ENCODE measurements at regions not wholly inside any gene's neighbourhood (a gene's known extent, or its start where the extent isn't known, plus 50 kb on each side); places are given as distances from the start of the nearest gene placed in this dataset.
"Not testable (repeated sequence)": the region's sequence is repeated elsewhere in the genome, so short reads cannot be mapped to it uniquely, and the experiment has no call there.

DNA sequence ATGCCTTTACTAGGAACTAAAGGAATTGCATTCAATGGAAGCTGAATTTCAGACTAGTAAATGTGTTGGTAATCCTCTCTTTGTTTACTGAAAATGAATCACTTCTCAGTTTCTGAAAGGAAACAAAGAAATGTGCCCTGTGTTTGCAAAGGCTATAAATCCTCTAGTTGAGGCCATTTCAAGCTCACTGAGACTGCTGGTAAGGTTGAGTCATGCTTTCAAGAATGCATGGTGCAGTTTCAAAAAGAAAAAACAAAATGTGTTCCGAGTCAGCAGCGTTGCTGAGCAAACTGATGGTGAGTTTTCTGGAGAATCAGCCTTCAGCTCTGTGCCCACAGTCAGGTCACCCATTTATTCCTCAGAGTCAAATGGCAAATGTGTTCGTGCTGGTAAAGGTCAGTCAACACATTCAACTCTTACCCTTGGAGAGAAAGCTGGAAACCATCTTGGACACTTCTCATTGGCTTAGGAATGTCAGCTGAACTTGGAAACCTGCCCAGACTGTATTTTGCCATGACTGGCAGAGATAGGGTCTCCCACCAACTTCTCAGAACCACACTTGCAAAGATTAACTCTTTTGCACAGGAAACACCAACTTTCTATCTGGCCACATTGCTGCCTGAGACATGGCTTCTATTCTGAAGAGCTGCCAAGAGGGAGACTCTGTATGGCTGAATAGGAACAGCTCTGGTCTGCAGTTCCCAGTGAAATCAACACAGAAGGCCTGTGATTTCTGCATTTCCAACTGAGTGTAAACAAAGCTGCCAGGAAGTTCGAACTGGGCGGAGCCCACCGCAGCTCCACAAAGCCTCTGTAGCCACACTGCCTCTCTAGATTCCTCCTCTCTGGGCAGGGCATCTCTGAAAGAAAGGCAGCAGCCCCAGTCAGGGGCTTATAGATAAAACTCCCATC lies 484.4 kb downstream of the ATP23 start:
- DNase-seq (no peak), ATAC-seq (ENCODE audit: low read depth in 2 of 2) (no peak)
- no peaks in the 10 kb centered on the region for H3K36me3 Mint-ChIP-seq
- no peaks in the 10 kb centered on the region for H3K4me1 Mint-ChIP-seq
- H3K27me3 Mint-ChIP-seq, result peaks cover 0 to 16% (median 13%) of the 10 kb centered on the region in 3 donors
- H3K4me3 Mint-ChIP-seq, result no peak overlapping the region
- H3K9me3 Mint-ChIP-seq, result peaks cover 0 to 3% (median 0%) of the 10 kb centered on the region in 7 donors
- H3K27ac Mint-ChIP-seq, result no peak overlapping the region

DNA sequence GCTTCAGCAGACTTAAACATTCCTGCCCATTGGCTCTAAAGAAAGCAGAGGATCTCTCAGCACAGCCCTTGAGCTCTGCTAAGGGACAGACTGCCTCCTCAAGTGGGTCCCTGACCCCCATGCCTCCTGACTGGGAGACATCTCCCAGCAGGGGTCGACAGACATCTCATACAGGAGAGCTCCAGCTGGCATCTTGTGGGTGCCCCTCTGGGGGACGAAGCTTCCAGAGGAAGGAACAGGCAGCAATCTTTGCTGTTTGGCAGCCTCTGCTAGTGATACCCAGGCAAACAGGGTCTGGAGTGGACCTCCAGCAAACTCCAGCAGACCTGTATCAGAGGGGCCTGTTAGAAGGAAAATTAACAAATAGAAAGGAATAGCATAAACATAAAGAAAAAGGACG lies 485.1 kb downstream of the ATP23 start:
- not testable (repeated sequence) for H3K4me1 Mint-ChIP-seq

DNA sequence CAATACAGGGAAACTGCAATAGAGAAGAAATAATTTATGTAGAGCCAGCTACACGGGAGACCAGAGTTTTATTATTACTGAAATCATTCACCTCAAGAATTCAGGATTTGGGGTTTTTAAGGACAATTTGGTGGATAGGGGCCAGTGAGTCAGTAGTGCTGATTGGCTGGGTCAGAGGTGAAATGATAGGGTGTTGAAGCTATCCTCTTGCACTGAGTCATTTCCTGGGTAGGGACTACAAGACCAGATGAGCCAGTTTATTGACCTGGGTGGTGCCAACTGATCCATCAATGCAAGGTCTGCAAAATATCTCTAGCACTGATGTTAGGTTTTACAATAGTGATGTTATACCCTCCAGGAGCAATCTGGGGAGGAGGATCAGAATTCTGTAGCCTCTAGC lies 486.3 kb downstream of the LRIG3 start:
- no peaks in the 10 kb centered on the region for H3K36me3 Mint-ChIP-seq
- peak overlapping the region in 1 of 8 donors; percentile 25 for H3K4me3 Mint-ChIP-seq
- ATAC-seq (ENCODE audit: low read depth in 2 of 2) (no peak), DNase-seq (no peak)
- peaks cover 0 to 4% (median 0%) of the 10 kb centered on the region in 7 donors for H3K9me3 Mint-ChIP-seq
- no peak overlapping the region for H3K27ac Mint-ChIP-seq
- no peaks in the 10 kb centered on the region for H3K4me1 Mint-ChIP-seq
- H3K27me3 Mint-ChIP-seq, result peaks cover 0 to 7% (median 0%) of the 10 kb centered on the region in 3 donors

More for the DNA sequence above, 485.1 kb downstream of the ATP23 start:
- peaks cover 0 to 16% (median 13%) of the 10 kb centered on the region in 3 donors for H3K27me3 Mint-ChIP-seq
- not testable (repeated sequence) for H3K9me3 Mint-ChIP-seq; H3K4me3 Mint-ChIP-seq; ATAC-seq (ENCODE audit: low read depth in 2 of 2); DNase-seq; H3K27ac Mint-ChIP-seq; H3K36me3 Mint-ChIP-seq

DNA sequence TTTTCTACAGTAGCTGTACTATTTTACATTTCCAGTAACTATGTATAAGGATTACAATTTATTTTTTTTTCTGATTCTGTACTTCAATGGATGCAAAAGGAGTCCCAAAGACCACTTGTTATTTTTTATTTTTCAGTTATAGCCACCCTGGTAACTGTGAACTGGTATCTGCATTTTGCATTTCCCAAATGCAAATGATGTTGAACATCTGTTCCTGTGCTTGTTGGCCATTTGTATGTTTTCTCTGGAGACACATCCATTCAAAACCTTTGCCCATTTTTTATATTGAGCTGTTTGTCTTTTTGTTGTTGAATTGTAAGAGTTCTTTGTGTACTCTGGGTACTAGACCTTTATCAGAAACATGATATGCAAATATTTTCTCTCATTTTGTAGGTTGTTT lies 485.6 kb downstream of the LRIG3 start:
- Mint-ChIP-seq H3K4me3 (no peak overlapping the region), H3K27me3 (peaks cover 0 to 7% (median 0%) of the 10 kb centered on the region in 3 donors), H3K27ac (no peak overlapping the region), H3K4me1 (no peaks in the 10 kb centered on the region), H3K36me3 (no peaks in the 10 kb centered on the region), H3K9me3 (peaks cover 0 to 4% (median 0%) of the 10 kb centered on the region in 7 donors)
- no peak for DNase-seq
- ATAC-seq (ENCODE audit: low read depth in 2 of 2), result no peak

DNA sequence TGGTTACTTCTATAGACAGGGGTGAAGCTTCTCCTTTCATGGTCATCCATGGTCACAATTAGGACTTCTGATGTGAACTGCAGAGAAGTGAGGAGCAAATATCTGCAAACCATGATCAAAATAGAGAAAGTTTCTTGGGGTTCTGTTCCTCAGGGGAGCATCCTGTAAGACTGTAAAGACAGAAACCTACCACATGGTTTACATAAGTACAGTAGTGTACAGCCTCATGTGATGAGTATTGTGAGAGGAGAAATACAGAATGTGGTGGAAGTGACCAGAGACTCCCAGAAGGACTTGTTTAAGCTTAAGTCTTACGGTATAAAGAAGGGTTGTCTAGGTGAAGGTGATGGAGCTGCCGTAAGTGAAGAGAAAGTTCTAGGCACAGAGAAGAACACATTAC lies 484.7 kb downstream of the LRIG3 start:
- ATAC-seq (ENCODE audit: low read depth in 2 of 2), result no peak
- H3K27ac Mint-ChIP-seq, result no peak overlapping the region
- H3K4me1 Mint-ChIP-seq, result no peaks in the 10 kb centered on the region
- H3K9me3 Mint-ChIP-seq, result peaks cover 0 to 4% (median 0%) of the 10 kb centered on the region in 7 donors
- no peak for DNase-seq
- peaks cover 0 to 7% (median 0%) of the 10 kb centered on the region in 3 donors for H3K27me3 Mint-ChIP-seq
- H3K4me3 Mint-ChIP-seq, result no peak overlapping the region
- no peaks in the 10 kb centered on the region for H3K36me3 Mint-ChIP-seq

DNA sequence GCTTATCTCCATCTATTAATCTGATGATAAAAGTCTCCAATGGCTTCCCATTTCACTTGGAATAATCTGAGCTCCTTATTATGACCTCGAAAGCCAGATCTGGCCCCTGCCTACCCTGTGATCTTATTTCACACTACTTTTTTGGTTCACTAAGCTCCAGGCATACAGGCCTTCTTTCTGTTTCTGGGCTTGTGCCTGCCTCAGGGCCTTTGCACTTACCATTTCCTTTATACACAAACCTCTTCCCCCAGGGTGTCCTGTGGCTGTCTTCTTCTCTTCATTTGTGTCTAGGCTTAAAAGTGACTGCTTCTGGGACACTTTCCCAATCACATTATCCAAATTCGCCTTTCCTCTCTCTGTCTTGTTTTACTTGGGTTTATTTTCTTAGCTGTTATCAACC lies 478.8 kb downstream of the LRIG3 start:
- Mint-ChIP-seq H3K27ac (no peak overlapping the region), H3K36me3 (no peaks in the 10 kb centered on the region), H3K4me3 (no peak overlapping the region), H3K27me3 (peaks cover 0 to 7% (median 0%) of the 10 kb centered on the region in 3 donors), H3K4me1 (no peaks in the 10 kb centered on the region), H3K9me3 (peaks cover 0 to 2% (median 0%) of the 10 kb centered on the region in 7 donors)
- no peak for ATAC-seq (ENCODE audit: low read depth in 2 of 2)
- DNase-seq, result no peak

DNA sequence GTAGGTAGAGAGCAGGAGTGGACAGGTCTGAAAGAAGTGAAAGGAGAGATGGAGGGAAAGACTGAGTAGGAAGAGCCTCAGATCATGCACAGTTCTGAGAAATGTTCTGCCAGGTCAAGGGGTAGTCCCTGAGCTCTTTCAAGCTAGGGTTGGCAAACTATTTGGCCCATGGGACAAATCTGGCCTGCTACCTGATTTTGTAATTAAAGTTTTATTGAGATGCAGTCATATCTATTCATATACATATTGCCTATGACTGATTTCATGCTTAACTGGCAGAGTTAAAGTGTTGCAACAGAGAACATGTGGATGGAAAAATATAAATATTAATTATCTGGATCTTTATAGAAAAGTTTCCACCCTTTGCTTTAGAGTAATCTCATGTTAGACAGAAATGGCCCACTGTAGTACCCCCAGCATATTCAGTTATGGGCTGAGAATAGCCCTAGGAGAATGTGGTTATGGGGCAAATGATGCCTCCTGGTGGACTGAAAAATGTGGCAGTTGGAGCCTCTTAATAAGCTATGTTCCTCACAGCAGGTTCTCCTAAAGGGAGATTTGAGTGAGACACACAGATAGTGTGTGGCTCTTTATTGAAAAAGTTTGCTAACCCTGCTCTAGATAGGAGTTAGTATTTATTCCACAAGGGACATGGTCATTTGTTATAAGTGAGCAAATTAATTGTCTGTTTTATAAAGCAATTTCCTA lies 476.9 kb downstream of the LRIG3 start:
- Mint-ChIP-seq H3K4me3 (no peak overlapping the region), H3K9me3 (peaks cover 0 to 2% (median 0%) of the 10 kb centered on the region in 7 donors), H3K27me3 (peaks cover 0 to 11% (median 0%) of the 10 kb centered on the region in 3 donors), H3K27ac (no peak overlapping the region), H3K4me1 (no peaks in the 10 kb centered on the region), H3K36me3 (no peaks in the 10 kb centered on the region)
- no peak for ATAC-seq (ENCODE audit: low read depth in 2 of 2)
- DNase-seq, result no peak

DNA sequence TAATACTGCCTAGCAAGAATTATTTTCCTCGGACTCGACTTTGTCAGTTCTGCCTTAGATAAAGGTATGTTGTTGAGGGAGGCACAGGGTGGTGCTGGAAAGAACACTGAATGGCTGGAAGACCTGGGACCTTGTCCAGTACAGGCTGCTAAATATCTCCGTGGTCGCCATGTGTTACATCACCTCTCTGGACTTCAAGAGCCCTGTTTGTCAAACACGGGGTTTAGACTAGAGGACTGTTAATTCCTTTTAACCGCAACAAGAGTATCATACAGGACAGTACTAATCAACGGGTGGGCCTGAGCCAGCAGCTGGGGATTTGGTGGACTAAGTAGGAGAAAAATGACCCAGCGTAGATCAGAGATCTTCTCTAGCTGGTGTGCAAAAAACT lies 476.3 kb downstream of the LRIG3 start:
- DNase-seq, result no peak
- H3K4me1 Mint-ChIP-seq, result no peaks in the 10 kb centered on the region

DNA sequence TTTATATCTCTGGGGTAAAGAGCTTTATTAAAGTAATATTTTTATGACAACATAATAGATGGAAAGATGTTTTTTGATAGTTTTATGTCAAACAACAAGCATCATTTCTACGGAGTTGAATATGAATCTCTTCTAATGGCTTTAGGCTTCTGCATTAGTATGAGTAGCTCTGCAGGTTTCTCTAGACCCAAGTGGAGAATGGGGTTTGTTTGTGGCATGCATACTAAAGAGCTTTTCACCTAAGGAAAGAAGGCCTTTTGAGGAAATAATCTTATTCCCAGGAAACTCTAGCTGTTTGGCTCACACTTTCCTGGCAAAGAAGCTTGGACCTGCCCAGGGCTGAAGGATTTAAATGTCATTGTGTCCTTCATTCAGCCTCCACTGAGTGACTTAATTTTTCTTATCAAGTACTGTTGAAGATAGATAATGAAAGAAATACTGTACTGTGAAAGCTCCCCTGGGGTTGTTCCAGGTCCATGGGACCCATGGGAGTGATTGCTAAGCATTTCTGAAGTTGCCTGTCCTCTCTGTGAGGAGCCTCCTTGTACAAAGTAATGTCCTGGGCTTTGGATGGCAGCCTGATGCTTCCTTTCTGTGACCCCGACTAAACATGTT lies 469.3 kb downstream of the LRIG3 start:
- H3K4me3 Mint-ChIP-seq, result no peak overlapping the region
- H3K9me3 Mint-ChIP-seq, result peaks cover 0 to 4% (median 0%) of the 10 kb centered on the region in 7 donors
- ATAC-seq (ENCODE audit: low read depth in 2 of 2) (no peak), DNase-seq (no peak)
- H3K27me3 Mint-ChIP-seq, result peaks cover 0 to 9% (median 0%) of the 10 kb centered on the region in 3 donors
- no peaks in the 10 kb centered on the region for H3K36me3 Mint-ChIP-seq
- no peak overlapping the region for H3K27ac Mint-ChIP-seq
- no peaks in the 10 kb centered on the region for H3K4me1 Mint-ChIP-seq

More for the DNA sequence above, 476.3 kb downstream of the LRIG3 start:
- H3K9me3 Mint-ChIP-seq, result peaks cover 0 to 2% (median 0%) of the 10 kb centered on the region in 7 donors
- no peak overlapping the region for H3K27ac Mint-ChIP-seq
- no peaks in the 10 kb centered on the region for H3K36me3 Mint-ChIP-seq
- H3K27me3 Mint-ChIP-seq, result peaks cover 0 to 11% (median 0%) of the 10 kb centered on the region in 3 donors
- ATAC-seq (ENCODE audit: low read depth in 2 of 2), result no peak
- no peak overlapping the region for H3K4me3 Mint-ChIP-seq

DNA sequence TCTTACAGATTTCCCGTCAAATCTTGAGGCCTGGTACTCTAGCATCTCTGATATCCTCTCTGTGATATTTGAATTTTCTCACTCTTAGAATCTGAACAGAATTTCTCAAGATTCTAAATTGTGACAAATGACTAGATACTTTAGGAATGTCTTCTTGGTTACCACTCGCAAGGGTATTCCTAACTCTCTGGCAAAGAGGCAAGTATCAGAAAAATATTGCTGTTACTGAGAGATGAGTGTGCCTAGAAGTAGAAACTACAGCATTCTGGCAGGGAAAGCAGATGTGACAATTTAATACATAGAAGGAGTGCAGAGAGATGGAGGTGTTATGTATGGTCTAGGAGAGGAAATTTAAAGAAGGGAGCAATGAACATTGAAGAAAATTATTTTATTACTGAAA lies 467.8 kb downstream of the LRIG3 start:
- no peak overlapping the region for H3K4me3 Mint-ChIP-seq
- H3K4me1 Mint-ChIP-seq, result no peaks in the 10 kb centered on the region

DNA sequence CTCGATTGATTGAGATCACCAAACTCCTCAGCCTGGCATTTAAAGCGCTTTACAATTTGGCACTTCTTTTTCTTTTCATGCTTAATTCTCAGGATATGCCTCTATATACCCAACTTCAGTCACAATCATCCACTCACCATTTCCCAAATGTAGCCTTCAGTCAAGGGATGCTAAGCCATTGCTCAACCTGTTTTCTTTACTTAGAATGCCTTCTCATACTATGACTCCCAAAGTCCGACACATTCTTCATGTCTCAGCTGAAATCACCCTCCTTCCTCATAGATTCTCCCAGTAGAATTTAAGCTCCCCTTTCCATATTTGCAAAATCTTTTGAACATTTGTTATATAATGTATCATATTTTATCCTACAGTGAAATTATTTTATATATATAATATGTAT lies 467.0 kb downstream of the LRIG3 start:
- H3K9me3 Mint-ChIP-seq, result peaks cover 0 to 3% (median 0%) of the 10 kb centered on the region in 7 donors
- no peak for DNase-seq

More for the DNA sequence above, 467.8 kb downstream of the LRIG3 start:
- no peaks in the 10 kb centered on the region for H3K36me3 Mint-ChIP-seq
- peaks cover 0 to 14% (median 0%) of the 10 kb centered on the region in 3 donors for H3K27me3 Mint-ChIP-seq
- peaks cover 0 to 4% (median 0%) of the 10 kb centered on the region in 7 donors for H3K9me3 Mint-ChIP-seq
- ATAC-seq (ENCODE audit: low read depth in 2 of 2), result no peak
- no peak overlapping the region for H3K27ac Mint-ChIP-seq
- no peak for DNase-seq

DNA sequence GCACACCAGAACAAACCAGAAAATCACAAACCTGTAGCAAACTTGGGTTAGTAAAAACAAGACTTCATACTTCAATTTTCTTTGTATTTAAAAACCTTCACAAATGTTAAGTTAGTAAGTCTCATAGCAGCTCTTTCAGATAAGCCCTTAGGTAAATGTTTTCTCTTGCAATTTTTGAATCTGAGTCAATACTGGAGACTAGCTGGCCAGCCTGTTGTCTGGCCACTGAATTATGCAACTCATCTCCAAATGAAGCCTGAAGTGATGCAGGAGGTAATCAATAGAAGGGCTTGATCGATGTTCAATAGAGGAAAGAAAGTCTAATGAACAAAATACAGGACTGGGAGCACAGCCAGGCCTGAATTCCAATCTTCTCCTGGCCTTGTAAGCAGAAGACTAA lies 465.2 kb downstream of the LRIG3 start:
- Mint-ChIP-seq H3K4me3 (no peak overlapping the region), H3K36me3 (no peaks in the 10 kb centered on the region), H3K4me1 (no peaks in the 10 kb centered on the region), H3K9me3 (peaks cover 0 to 3% (median 0%) of the 10 kb centered on the region in 7 donors), H3K27ac (no peak overlapping the region), H3K27me3 (peaks cover 0 to 17% (median 5%) of the 10 kb centered on the region in 3 donors)
- DNase-seq, result no peak
- no peak for ATAC-seq (ENCODE audit: low read depth in 2 of 2)

More for the DNA sequence above, 467.0 kb downstream of the LRIG3 start:
- Mint-ChIP-seq H3K4me1 (no peaks in the 10 kb centered on the region), H3K36me3 (no peaks in the 10 kb centered on the region), H3K27me3 (peaks cover 0 to 18% (median 5%) of the 10 kb centered on the region in 3 donors), H3K4me3 (no peak overlapping the region), H3K27ac (no peak overlapping the region)
- ATAC-seq (ENCODE audit: low read depth in 2 of 2), result no peak

DNA sequence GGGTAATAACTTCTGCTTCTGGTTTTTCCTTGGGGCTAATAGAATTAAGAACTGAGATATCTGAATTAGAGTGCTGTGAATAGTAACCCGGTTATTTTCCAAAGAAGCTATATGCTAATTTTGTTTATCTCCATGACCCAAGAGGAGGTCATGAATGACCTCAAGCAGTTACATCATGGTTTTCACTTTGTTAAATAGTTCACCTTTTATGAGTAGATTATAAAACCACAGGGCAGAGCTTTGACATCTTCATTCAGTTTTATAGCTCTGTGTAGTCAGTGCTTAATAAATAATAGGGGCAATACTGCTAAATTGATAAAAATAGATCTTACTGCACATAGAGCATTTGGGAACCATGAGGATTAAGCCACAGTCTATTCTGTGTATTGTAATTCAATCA lies 462.2 kb downstream of the LRIG3 start:
- Mint-ChIP-seq H3K27me3 (peaks cover 0 to 12% (median 5%) of the 10 kb centered on the region in 3 donors), H3K27ac (no peak overlapping the region), H3K4me1 (no peaks in the 10 kb centered on the region), H3K4me3 (no peak overlapping the region), H3K9me3 (peaks cover 0 to 3% (median 0%) of the 10 kb centered on the region in 7 donors), H3K36me3 (no peaks in the 10 kb centered on the region)
- no peak for DNase-seq
- ATAC-seq (ENCODE audit: low read depth in 2 of 2), result no peak
